Left forelimb (tissue), 1 donor: ENCODE measurements at regions not wholly inside any gene's neighbourhood (a gene's known extent, or its start where the extent isn't known, plus 50 kb on each side); places are given as distances from the start of the nearest gene placed in this dataset.

Experiments
- DNase-seq: peaks from one replicate; pipeline ENCODE4 v3.0.0-alpha.2; 2018; ENCODE audit warnings: low spot score

DNA sequence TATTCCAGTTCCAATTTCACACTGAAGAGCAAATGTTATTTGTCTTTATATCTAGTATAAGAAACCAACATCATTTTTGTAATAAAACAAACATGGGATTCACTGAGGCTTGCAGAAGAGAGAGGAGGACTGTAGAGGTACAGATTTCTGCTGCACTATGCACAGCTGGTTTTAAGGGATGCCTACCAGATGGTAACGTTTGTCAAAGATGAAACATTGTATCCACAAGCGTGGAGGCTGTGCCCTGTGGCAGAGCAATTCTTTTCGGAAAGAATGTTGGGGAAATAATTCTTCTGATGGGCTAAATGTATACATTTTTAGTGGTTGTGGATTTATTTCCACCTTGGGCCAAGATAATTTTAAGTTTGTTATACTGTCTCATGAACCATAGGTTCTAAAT is 272.4 kb downstream of the DUSP10 start:
- no peak for DNase-seq

DNA sequence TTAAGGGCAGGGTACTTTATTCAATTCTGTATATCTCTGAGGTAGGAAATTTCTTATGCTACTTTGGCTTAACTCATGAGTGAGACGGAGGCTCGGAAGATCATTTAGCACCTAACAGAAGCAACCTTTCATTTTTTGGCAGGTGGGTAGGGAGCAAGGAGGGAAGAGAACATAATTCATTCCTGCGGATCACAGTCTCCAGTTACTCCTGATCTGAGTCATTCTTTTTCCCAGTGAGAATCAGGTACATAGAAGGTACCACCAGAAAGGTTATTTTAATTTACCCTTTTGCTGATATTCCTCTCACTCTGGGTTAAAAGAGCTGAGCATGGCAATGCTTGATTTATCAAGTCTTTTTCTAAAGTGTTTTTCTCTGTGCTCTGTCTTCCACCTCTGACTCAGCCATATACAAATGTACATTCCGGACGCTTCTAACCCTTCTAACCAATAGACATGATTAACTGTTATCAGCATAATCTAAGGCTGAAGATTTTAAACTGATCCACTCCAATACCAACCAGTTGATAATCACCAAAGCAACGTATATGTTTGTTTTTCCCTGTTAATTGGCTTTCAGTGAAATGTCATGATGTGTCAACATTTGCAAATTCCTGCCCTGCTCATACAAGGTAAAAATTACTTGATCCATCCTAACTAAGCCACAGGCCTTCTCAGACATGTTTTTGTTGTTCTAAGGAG is 271.7 kb downstream of the DUSP10 start:
- no peak for DNase-seq

DNA sequence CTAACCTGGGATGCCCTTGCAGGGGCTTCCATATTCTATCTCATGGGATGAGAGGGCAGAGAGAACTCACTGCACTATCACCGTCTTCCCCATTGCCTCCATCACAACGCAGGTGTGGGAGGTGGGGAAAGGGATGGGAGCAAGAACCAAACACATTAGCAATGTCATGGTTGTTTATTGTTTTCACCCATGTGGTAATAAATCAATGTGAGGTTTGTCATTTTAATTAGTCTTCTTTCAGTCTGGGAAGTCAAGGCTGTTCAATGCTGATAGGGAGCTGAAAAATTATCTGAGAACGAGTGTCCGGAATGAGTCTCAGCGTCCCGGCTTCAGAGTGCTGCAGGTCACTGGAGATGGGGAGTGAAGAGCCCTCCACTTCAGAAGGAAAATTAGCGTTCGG is 268.5 kb downstream of the DUSP10 start:
- no peak for DNase-seq

DNA sequence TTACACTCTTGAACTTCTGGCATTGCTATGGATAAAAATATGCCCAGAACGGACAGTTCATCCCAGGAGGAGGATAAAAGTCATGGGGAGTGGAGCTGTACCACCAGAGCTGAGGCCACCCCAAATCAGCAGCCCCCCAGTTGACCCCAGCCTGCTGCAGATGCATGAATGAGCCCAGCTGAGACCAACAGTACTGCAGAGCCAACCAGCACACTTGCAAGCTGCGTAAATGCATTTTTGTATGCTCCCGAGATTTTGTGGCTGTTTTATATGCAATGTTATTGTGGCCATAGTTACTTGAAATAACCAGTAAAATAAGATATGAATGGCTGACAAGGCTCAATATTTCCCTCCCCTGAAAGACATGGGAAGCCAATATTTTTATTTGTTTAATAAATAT is 264.6 kb downstream of the DUSP10 start:
- peak; percentile 64 for DNase-seq

DNA sequence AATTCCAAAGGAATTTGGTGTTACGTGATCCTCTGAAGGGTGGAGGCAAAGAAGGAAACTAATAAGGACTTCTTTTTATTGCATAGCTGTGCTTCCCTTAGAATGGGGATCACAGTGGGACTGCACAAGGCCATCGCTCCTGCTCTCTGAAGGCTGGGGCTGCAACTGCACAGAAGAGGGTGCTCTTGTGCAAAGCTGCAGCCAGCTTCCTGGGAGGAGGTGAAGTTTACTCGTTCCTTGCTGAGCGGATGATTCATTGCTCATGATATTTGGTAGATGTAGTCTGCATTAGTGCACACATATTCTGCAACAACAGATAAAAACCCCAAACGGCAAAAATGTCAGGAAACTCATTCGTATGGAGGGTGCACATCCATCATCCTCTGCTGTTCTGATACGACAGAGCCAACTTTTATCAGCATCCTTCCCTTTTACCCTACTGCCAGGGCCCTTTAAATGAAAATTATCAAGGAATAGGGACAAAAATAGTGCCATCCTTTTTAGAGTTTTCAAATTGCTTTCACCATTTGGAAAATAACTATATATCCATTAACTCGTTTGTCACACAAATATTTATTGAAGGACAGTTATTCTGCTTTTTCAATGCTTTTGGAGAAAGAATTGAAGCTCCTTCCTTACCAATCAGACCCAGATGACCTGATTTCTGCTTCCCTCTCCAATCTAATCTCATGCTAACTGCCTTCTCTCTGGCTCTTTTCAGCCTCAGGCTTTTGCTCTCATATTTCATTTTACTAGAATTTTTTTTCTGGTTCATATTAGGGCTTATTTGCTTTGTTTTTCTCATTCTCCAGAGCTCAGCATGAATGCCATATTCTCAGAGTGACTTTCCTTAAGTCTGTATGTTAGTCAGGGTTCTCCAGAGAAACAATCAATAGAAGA is 263.6 kb downstream of the DUSP10 start:
- no peak for DNase-seq

DNA sequence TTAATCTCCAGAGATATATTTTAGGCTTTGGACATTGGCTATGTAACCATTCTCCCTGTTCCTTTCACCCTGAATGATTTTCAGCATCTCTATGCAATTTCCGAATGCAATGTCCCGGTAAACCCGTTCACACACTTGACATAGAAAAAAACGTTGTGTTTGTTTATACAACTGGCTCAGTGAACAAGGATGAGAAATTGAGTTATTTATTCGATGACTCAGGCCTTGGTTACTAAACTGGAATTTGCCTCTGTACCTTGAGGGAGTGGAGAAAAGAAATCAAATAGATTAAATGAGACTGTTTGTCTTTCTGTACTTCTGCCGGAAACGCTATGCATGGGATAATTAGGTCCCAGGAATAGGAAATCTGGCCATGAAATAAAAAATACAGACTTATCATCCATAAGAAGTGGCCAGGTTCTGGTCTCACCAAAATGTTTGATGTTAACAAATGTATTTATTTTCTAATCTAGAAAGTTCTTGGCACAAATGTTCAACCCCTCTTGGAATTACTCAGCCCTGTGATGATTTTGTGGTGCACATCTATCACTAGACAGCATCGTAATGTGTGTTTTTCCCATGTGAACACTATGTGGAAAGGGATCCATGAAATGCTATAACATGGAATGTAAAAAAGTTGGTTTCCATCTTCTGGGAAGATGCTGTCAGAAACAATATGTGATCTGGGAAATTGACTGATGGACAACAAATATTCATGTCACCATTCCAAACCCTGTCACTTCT is 253.9 kb downstream of the DUSP10 start:
- no peak for DNase-seq

DNA sequence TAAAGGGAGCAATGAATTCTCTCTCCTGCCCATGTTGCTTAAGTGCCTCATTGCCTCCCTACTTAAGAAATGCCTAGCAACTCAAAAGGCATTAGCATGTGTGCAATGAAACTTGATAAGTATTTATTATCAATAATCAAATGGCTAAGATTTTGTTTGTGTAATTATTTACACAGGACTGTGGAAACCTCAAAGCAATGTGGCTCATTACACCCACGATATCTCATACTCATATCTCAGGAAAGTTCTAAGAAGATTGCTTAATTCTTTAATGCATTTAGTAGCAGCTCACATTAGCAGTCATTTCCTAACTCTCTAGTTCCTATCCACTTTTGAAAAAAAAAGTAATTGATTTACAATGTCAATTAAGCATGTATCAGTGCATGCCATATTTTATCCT is 253.3 kb downstream of the DUSP10 start:
- no peak for DNase-seq

DNA sequence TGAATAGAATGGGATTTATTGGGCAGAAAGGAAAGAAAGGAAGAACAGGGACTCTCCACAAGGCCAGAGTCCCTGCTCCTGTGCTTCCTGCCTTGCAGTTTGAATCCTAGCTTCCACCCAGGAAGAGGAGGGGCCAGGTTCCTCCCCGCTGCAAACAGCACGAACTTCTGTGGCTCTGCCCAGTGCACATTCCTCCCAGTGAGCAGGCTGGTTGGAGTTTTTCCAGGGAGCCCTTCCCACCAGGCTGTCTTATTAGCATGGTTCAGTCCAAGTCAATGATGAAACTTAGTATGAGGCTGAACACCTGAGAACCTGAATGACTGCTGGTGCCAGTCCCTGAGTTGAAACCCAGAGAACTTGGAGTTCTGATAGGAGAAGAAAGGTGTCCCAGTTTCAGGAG is 247.2 kb downstream of the DUSP10 start:
- DNase-seq, result no peak

DNA sequence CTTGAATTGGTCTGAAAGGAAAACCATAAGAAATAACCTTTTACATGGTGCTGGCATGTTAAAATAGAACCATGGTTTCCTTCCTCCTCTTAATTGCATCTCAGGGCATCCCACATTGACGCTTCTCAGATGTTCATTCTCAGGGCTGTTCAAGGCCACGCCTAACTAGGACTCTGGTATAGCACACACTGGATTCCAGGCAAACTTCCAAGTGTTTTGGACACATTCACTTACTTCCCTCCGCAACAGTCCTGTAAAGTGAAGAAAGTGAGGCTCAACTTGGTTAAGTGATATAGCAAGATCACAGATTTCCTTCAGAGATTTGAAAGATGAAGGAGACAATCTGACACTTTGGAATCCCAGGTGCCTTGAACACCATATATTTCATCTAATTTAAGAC is 244.8 kb downstream of the DUSP10 start:
- no peak for DNase-seq

DNA sequence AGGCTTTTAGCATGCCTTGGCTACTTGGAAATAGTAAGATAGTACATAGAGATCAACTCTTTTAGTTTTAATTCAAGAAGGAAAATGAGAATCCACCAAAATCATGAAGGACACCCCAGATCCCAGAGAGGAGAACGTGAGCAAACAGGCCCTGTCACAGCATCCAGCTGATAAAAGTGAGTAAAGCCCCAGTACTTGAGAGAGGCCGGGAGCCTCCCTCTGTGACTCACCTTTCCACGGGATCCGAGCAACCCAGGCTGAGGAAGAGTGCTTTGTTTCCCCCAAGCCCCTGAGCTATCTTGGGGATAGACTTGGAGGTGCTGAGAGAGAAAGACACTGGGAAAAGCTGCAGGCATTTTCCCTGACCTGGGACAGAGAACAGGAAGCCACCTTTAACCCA is 238.6 kb downstream of the DUSP10 start:
- DNase-seq, result no peak

DNA sequence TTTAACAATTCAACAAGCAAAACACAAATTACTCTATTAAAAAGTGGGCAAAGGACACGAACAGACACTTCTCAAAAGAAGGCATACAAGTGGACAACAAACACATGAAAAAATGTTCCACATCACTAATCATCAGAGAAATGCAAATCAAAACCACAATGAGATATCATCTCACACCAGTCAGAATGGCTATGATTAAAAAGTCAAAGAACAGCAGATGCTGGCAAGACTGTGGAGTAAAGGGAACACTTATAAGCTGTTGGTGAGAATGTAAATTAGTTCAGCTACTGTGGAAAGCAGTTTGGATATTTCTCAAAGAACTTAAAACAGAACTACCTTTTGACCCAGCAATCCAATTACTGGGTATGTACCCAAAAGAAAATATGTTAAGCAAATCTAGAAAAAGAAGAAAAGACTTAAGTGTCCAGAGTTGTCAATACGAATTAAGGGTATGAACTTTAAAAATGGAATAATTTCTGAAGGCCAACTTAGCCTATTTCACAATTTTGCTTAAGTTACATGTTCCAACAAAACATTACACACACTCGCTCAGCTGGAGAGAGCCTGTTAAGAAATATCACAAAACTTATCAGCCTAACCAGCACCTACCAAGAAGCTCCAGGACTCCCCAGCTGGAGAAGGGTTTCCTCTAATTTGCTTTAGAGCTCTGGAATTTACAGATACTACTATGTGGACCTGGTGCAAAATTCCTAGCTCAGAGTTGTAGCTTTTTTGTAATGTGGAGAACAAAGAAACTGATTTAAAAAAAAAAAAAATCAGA is 232.1 kb downstream of the DUSP10 start:
- no peak for DNase-seq

DNA sequence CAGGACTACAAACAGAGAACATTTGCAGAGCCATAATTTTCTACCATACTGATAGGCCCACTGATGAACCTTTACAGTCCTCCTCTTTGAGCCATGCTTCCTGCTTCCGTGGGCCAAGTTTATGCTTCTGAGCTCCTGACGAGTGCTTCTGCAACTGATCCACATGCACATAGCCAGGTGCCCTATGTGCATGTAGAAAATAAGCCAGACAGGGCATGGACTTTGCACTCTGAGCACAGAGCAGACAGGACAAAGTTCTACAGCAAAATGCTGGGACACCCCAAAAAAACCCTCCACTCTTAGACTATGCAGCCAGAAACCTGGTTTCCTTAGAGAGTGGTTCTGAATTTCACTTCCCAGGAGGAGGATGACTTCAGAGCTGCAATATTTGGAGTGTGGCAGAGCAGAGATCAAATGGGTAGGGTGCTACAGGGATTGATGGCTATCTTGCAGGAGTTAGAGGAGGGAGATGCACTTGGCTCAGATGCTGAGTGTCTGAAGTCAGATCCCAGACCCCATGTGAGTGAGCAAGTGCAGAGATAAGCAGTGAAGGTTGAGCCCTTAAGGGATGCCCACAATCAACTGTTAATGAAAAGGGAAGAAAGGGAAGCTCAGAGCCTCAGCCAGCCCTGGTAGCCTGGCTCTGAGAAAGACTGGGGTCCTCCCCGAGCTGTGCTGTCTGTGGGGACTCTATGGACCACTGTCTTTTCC is 230.9 kb downstream of the DUSP10 start:
- no peak for DNase-seq

DNA sequence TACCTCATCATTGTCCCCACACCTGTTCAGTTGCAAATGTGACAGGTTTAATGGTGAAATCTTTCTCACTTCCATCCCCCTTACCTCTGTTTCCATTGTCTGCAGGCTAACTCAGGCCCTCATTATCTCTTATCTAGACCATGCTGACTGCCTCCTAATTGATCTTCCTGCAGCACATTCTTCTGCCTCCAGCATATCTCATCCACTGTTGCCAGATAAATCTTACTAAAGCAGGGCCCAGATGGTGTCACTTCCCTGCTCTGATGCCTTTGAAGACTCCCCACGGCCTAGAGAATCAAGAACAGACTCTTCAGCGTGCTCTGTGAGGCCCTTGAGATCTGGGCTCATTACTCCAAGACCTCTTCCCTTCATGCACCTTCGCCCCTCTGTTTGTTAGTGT is 230.1 kb downstream of the DUSP10 start:
- no peak for DNase-seq

DNA sequence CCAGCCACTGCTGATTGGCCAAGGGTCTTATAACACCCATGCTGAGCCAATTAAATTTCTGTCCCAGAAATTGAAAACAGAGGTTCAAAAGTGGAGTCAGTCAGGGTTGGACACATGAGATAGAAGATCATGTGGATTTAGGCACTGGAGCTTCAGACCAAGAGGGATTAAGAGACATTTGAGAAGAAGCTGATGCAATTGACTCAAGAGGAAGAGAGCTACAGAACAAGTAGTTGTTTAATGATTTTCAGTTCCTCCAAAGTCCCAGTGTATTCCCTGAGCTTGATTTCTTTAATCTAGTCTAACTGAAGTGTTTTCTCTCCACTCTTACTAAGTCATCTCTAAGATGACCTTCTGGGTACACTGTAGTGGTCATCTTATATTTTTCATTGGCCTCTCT is 227.1 kb downstream of the DUSP10 start:
- no peak for DNase-seq

DNA sequence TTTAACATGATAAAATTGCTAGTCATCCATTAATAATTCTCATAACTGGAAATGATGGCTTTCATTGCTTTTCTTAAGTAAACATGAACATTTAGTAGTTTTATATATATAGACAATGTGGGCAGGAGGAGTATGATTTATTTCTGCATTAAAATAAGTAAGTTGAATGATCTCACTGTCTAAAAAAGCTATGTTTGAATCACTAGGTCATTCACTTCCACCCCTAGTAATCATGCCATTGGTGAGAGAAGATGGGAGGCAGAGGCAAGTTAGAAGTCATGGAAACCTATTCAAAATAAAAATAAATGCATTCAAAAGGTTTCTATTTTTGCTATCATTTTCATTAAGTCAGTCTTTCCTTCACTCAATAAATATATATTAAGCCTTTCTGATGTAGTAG is 226.4 kb downstream of the DUSP10 start:
- DNase-seq, result no peak

DNA sequence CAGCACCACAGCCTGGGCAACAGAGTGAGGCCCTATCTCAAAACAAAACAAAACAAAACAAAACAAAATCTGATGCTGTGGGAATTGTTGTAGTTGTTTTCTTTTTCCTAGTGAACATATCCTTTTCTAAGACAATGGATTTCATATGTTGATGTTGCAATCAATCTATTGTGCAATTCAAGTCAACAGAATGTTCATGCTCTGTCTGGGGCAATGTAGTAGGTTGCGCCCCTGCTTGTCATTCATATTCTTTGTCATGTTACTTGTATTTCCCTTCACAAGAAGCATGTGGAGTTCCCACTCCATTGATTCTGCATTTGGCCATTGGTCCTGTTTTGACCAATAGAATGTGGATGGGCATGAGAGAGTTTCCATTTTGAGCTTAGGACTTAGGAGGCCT is 223.9 kb downstream of the DUSP10 start:
- no peak for DNase-seq

DNA sequence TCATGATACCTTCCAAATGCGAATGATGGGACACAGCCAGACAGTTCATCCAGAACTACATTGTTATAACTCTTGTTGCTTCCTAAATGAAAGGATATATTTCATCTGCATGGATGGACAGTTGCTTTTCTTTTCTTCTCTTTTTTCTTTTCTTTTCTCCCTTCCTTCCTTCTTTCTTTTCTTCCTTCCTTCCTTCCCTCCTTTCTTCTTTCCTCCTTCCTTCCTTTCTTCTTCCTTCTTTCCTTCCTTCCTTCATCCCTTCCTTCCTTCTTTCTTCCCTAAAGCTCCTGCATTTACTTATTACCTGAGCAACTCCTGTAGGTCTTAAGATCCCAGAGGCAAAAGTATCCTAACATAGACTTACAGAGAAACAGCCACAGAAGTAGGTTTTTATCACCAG is 221.6 kb downstream of the DUSP10 start:
- DNase-seq, result no peak

DNA sequence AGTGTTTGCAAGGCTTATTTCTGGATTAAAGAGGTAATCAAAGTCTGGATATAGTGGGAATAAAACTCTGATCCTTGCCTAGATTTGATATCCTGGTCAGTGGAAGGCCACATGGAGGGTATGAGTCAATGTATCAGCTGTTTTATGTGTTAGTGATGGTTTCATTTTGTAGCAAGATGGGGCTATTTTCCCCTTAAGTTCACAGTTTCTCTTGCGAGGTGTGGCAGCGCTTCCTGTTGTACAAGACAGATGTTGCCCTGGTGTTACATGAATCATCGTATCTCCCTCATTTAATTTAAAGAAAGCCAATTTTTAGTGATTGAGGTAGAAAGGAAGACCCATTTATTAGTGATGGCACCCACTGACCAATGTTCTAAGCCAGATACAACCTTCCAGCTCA is 220.2 kb downstream of the DUSP10 start:
- no peak for DNase-seq

DNA sequence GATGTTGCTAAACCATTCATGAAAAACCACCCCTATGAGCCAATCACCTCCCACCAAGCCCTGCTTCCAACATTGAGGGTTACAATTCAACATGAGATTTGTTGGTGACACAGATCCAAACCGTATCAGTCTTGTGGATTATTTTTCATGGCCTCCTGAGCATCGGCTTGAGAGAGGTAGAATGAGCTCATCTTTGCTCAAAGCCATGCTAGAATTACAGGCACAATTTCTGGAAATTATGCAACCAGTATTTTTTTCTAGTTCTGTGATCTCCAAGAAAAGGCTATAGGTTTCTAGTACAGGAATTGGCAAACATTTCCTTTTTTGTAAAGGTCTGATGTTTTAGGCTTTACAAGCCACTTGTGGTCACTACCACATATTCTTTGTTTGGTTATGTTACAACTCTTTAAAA is 219.4 kb downstream of the DUSP10 start:
- no peak for DNase-seq

DNA sequence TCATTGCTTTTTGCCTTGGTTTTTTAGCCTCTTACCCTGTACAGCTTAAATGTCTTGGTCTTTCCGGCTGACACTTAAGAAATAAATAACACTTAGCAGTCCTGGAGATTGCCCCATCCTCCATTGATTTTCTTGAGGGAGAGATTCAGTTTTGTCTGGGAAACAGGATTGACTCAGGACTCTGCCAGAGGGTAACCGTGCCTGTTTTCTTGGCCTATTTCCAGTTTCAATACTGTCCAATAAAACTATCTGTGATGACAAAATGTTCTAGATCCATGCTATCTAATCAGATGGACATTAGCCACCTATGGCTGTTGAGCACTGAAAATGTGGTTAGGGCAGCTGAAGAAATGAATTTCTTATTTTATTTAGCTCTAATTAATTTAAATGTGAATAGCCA is 216.1 kb downstream of the DUSP10 start:
- DNase-seq, result no peak

DNA sequence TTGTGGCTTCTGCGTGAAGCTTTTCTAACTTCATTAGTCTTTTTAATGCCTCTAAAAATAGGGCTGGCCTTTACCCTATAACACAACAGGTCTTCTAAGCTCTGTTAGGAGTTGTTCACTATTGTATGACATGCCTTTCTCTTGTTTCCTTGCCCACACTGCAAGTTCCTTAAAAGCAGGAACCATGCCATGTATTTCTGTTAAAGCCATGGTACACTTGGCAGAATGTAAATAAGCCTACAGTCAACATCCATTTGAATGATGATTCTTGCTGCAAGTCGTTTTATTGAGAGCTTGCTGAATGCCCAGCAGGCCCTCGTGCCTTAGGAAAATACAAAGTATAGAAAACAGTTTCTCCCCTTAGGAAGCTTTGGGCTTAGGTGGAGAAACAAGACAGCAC is 214.6 kb downstream of the DUSP10 start:
- no peak for DNase-seq
